Retinal pigment epithelial cell (primary cell): ENCODE measurements at regions not wholly inside any gene's neighbourhood (a gene's known extent, or its start where the extent isn't known, plus 50 kb on each side); places are given as distances from the start of the nearest gene placed in this dataset.
"Not testable (repeated sequence)": the region's sequence is repeated elsewhere in the genome, so short reads cannot be mapped to it uniquely, and the experiment has no call there.

Source experiments
- DNase-seq: peaks from one replicate; pipeline ENCODE4 v3.0.0-alpha.2; 2010; ENCODE audit warnings: low read depth
- H3K4me3 ChIP-seq: 2 replicates; pipeline ENCODE4 v1.5.1; 2011; ENCODE audit warnings: mild to moderate bottlenecking, low read length, control low read depth, moderate library complexity
- CTCF ChIP-seq: conservative IDR thresholded peaks from 2 replicates; pipeline ENCODE4 v1.5.1; 2011; ENCODE audit warnings: low read depth, low read length, control low read depth, inconsistent platforms

GRCh38 chr10:131549116-131549515, 237.6 kb upstream of the TCERG1L start:
- DNase-seq = no peak
- no peak for TF ChIP-seq CTCF
- no peak overlapping the region for H3K4me3 ChIP-seq

- TF ChIP-seq CTCF = no peak
Measured at GRCh38 chr10:131553121-131553520, 241.6 kb upstream of the TCERG1L start.

GRCh38 chr10:131553581-131553980, 242.1 kb upstream of the TCERG1L start:
- TF ChIP-seq CTCF = no peak
- no peak overlapping the region for H3K4me3 ChIP-seq
- DNase-seq = no peak

More at GRCh38 chr10:131553121-131553520, 241.6 kb upstream of the TCERG1L start:
- DNase-seq = no peak
- H3K4me3 ChIP-seq = no peak overlapping the region

DNA sequence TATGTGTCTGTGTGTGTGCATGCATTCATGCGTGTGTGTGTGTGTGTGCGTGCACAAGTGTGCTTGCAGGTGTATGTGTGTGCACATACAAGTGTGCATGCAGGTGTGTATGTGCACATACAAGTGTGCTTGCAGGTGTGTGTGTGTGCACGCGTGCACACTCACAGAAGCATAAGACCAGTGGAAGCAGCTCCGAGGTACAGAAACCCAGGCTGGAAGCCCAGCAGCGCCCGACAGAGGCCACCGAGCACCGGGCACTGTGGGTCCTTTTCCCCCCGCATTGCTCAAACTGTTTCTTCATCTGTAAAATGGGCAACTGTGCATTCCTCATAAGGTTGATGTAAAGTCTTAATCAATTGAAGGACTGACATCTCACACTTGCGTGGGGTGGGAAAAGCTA, 243.3 kb upstream of the TCERG1L start:
- TF ChIP-seq CTCF = no peak
- no peak for DNase-seq
- H3K4me3 ChIP-seq = no peak overlapping the region

GRCh38 chr10:131555406-131555805, 243.9 kb upstream of the TCERG1L start:
- no peak for DNase-seq
- no peak for TF ChIP-seq CTCF
- no peak overlapping the region for H3K4me3 ChIP-seq

GRCh38 chr10:131556061-131556896, 244.8 kb upstream of the TCERG1L start:
- DNase-seq = no peak
- H3K4me3 ChIP-seq = no peak overlapping the region
- no peak for TF ChIP-seq CTCF

DNA sequence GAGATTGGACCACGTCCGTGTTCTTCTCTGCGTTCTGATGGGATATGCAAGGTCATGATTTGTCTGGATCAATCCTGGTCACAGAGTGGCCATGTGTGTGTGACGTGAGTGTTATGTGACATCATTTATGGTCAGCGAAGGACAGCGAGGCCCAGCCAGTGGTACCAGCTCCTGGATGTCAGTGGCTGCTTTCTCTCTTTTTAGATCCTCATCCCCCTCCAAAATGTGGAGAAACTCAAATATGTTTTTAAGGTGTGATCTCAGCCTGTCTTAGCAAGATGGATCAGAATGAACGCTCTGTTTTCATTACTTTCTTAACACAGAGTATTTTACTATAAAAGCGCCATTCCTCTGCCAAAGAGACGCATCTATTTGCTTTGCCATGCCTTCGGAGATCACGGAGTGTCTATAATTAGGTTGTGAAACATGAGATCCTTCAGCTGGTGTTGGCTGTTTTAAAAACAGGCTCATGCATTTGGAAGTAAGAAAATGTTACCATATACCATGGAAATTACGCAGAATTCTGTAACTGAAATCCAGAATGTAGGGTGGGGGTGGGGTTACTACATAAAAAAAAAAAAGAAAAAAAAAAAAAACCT, 245.5 kb upstream of the TCERG1L start:
- H3K4me3 ChIP-seq = no peak overlapping the region
- no peak for DNase-seq
- TF ChIP-seq CTCF = no peak

DNA sequence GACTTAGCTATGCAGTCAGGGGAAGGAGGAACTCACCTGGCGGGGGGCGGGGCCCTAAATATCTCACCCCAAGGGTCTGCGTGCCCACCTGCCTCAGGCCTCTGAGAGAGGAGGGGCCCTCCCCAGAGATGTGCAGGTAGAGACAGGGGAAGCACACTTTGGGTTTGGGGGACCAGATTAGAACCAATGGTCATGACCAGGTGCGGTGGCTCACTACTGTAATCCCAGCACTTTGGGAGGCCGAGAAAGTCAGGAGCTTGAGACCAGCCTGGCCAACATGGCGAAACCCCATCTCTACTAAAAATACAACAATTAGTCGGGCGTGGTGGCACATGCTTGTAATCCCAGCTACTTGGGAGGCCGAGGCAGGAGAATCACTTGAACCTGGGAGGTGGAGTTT, 246.4 kb upstream of the TCERG1L start:
- H3K4me3 ChIP-seq, DNase-seq: not testable (repeated sequence)
